PFSK-1 (cell line): ENCODE measurements at regions not wholly inside any gene's neighbourhood (a gene's known extent, or its start where the extent isn't known, plus 50 kb on each side); places are given as distances from the start of the nearest gene placed in this dataset.

Source experiments
- FOXP2 ChIP-seq: optimal IDR thresholded peaks from 2 replicates; pipeline ENCODE3; 2011; ENCODE audit warnings: borderline replicate concordance, control low read depth, inconsistent platforms; ENCODE audit not compliant: insufficient read depth; ENCODE audit errors: extremely low read length, extremely low read depth
- POLR2AphosphoS5 ChIP-seq: IDR thresholded peaks from 2 replicates; pipeline ENCODE4 v1.6.1; 2012; ENCODE audit warnings: low read depth, mild to moderate bottlenecking, control low read depth, low read length, moderate library complexity
- REST ChIP-seq, 2 experiments: IDR thresholded peaks; 2 replicates each; pipeline versions ENCODE4 v1.6.1 to v1.8.0; 2011 to 2012; ENCODE audit warnings: low read depth in 2 of 2, low read length in 2 of 2, control low read depth in 1 of 2, inconsistent platforms in 1 of 2, mild to moderate bottlenecking in 1 of 2, moderate library complexity in 1 of 2; ENCODE audit not compliant: insufficient read depth in 1 of 2
- SIN3A ChIP-seq: IDR thresholded peaks from 2 replicates; pipeline ENCODE4 v1.6.1; 2012; ENCODE audit warnings: mild to moderate bottlenecking, low read length, moderate library complexity, borderline replicate concordance; ENCODE audit not compliant: insufficient read depth
- TAF1 ChIP-seq: IDR thresholded peaks from 2 replicates; pipeline ENCODE4 v1.6.1; 2012; ENCODE audit warnings: low read length, control low read depth, borderline replicate concordance; ENCODE audit not compliant: insufficient read depth

DNA sequence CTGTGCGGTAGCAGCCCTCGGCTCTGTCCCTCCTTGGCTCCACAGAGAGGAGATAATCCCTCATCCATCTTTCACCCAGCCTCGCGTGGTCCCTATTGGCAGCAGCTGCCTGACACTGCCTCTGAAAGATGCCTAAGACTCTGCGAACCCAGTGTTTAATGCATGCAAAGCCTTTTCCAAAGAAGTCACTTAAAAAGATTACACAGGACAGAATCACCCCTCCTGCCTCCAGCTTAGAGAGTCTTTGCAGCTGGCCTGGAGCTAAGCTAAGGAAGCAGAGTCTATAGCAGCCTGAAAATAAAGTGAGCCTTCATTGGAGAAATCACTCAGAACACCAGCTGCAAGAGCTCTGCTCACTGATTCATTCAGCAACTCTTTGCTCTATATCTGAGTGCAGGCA, 247.2 kb downstream of the SHQ1 start:
- TF ChIP-seq SIN3A (no peak), TAF1 (no peak), POLR2AphosphoS5 (no peak), REST (IDR thresholded peaks at IDR 0.05; ENCODE audit: insufficient read depth in 1 of 2, low read depth in 2 of 2, low read length in 2 of 2) (no peak), FOXP2 (no peak)

DNA sequence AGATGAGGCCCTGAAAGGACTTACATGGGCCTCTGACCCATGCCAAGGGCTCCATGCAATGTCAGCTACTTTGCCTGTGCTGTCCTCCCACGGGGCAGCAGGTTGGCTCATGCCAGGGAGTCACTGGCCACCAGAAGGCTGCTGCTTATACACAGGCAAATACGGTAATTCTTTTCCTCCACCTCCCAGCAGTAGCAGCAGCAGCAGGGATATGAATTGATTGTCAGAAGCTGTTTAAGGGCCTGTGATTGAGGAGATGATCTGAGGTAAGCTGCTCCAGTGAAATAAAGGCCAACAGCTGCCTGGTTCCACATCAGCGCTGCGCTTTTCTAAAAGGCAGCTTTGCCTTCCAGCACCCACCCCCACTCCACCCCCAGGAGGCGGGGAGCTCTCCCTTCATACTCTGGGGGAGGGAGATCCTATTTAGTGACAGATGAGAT, 250.5 kb downstream of the SHQ1 start:
- TF ChIP-seq TAF1 (no peak), FOXP2 (no peak), REST (IDR thresholded peaks at IDR 0.05; ENCODE audit: insufficient read depth in 1 of 2, low read depth in 2 of 2, low read length in 2 of 2) (no peak), POLR2AphosphoS5 (no peak), SIN3A (no peak)

DNA sequence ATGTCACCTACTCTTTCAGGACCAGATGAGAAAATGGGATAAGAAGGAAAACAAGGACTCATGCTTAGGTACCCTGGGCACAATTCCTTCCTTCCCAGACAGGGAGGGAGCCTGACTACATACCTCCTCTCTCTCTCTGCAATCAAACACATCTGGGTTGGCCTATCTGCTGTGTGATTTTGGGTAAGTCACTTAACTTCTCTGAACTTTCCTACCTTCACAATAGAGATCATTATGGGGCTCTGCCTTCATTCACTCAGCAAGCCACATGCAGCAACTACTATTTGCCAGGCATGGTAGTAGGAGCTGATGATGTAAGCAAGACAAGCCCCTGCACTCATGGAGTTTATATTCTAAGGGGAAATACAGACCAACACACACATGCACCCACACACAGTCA, 251.2 kb downstream of the SHQ1 start:
- TF ChIP-seq FOXP2 = no peak
- no peak for TF ChIP-seq REST (IDR thresholded peaks at IDR 0.05; ENCODE audit: insufficient read depth in 1 of 2, low read depth in 2 of 2, low read length in 2 of 2)
- TF ChIP-seq SIN3A = no peak
- no peak for TF ChIP-seq TAF1
- TF ChIP-seq POLR2AphosphoS5 = no peak

DNA sequence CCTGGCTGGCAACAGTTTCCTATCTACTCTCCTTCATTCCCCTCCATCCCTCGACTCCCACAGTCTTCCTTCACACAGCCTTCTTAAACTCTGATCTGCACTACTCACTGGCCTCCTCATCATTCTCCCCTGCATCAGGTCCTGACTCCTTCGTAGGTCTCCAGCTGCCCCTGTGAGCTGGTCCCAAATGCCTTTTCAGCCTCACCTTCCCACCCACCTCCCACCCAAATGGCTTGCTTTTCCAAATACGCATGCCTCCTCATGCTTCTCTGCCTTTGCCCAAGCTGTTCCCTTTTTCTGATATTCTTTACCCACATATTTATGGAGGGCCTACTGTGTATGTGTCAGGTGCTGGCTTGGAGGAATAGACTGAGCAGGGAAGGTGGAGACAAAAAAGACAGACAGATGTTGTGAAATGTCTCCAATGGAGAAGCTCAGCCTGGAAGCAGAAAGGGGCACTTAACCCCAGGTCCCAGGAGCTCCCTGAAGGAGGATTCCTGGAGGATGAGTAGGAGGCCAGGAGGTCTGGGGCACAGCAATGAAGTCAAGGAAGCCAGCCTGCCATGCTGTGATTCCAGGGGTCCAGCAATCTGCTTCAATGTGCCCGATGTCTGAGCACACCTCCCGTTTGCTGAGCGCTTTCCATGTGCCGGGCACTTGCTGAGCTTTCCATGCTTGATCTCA, 252.2 kb downstream of the SHQ1 start:
- TF ChIP-seq TAF1 = no peak
- no peak for TF ChIP-seq FOXP2
- TF ChIP-seq SIN3A = no peak
- TF ChIP-seq REST (IDR thresholded peaks at IDR 0.05; ENCODE audit: insufficient read depth in 1 of 2, low read depth in 2 of 2, low read length in 2 of 2) = no peak
- no peak for TF ChIP-seq POLR2AphosphoS5
